PC-3 (cell line): ENCODE measurements at regions not wholly inside any gene's neighbourhood (a gene's known extent, or its start where the extent isn't known, plus 50 kb on each side); places are given as distances from the start of the nearest gene placed in this dataset.

Experiments
- ATAC-seq: fragments of 200-7000 bp; cut with Tn5 transposase; 2 replicates; pipeline ENCODE4 v1.9.1; 2020; ENCODE audit warnings: mild to moderate bottlenecking, moderate library complexity
- BruUV-seq: library from RNA; stranded (reverse); fragments of 400-500 nt; replicated peaks from 2 replicates; lab custom pipeline; 2021; lab: Mats Ljungman, UMichigan
- CTCF ChIA-PET: fragments of 300-600 bp; sonication (Branson Sonifier 250); formaldehyde crosslinking; loops from one replicate; lab custom pipeline; 2022; ENCODE audit warnings: antibody characterized with exemption; lab: Charles Lee
- POLR2A ChIA-PET: fragments of 300-600 bp; sonication (Branson Sonifier 250); formaldehyde crosslinking; loops from one replicate; lab custom pipeline; 2022; ENCODE audit warnings: antibody characterized with exemption; ENCODE audit not compliant: unreplicated experiment; lab: Charles Lee
- DNase-seq: peaks from one replicate; pipeline ENCODE4 v3.0.0-alpha.2; 2015
- H2AFZ ChIP-seq: fragments of 300-600 bp; sonication (generic); 2 replicates; pipeline ENCODE4 v1.6.0; 2016; ENCODE audit warnings: antibody characterized with exemption, low read length
- H3F3A ChIP-seq: fragments of 300-600 bp; sonication (generic); one replicate; pipeline ENCODE4 v1.6.0; 2017; ENCODE audit warnings: antibody characterized with exemption, low read length, control low read depth, mild to moderate bottlenecking; ENCODE audit not compliant: unreplicated experiment
- H3K27ac ChIP-seq: fragments of 300-600 bp; sonication (generic); 2 replicates; pipeline ENCODE4 v1.5.1; 2016; ENCODE audit warnings: mild to moderate bottlenecking, low read length
- H3K27me3 ChIP-seq: fragments of 300-600 bp; sonication (generic); 2 replicates; pipeline ENCODE4 v1.6.1; 2016; ENCODE audit warnings: low read length, mixed read lengths
- H3K36me3 ChIP-seq: fragments of 300-600 bp; sonication (generic); 2 replicates; pipeline ENCODE4 v1.6.1; 2016; ENCODE audit warnings: low read depth, mixed run types, low read length, mixed read lengths
- H3K4me1 ChIP-seq: fragments of 300-600 bp; sonication (generic); 2 replicates; pipeline ENCODE4 v1.5.1; 2016; ENCODE audit warnings: low read length; ENCODE audit not compliant: insufficient read depth
- H3K4me2 ChIP-seq: fragments of 300-600 bp; sonication (generic); 2 replicates; pipeline ENCODE4 v1.6.0; 2016; ENCODE audit warnings: low read length
- H3K4me3 ChIP-seq: fragments of 300-600 bp; sonication (generic); 2 replicates; pipeline ENCODE4 v1.5.1; 2016; ENCODE audit warnings: mild to moderate bottlenecking, low read length, mixed read lengths
- H3K79me2 ChIP-seq: fragments of 300-600 bp; sonication (generic); 2 replicates; pipeline ENCODE4 v1.6.1; 2017; ENCODE audit warnings: low read length, mixed read lengths
- H3K9ac ChIP-seq: fragments of 300-600 bp; sonication (generic); 2 replicates; pipeline ENCODE4 v1.6.0; 2016; ENCODE audit warnings: mild to moderate bottlenecking, low read length
- H3K9me2 ChIP-seq: fragments of 300-600 bp; sonication (generic); replicated peaks from 2 replicates; pipeline ENCODE4 v1.6.1; 2016; ENCODE audit warnings: mixed run types, low read length, mixed read lengths
- H3K9me3 ChIP-seq: fragments of 300-600 bp; sonication (generic); 2 replicates; pipeline ENCODE4 v1.6.1; 2016; ENCODE audit warnings: low read length, mixed read lengths
- H4K20me1 ChIP-seq: fragments of 300-600 bp; sonication (generic); 2 replicates; pipeline ENCODE4 v1.6.1; 2016; ENCODE audit warnings: low read length, mixed read lengths
- EZH2 ChIP-seq: fragments of 300-600 bp; sonication (generic); IDR thresholded peaks from one replicate; pipeline ENCODE4 v1.6.1; 2017; ENCODE audit warnings: antibody characterized with exemption, mild to moderate bottlenecking, low read length; ENCODE audit not compliant: unreplicated experiment
- EZH2phosphoT487 ChIP-seq: fragments of 300-600 bp; sonication (generic); IDR thresholded peaks from 2 replicates; pipeline ENCODE4 v1.6.1; 2018; ENCODE audit warnings: mild to moderate bottlenecking, antibody characterized with exemption, low read length, borderline replicate concordance
- intact Hi-C: fragments of 100-400 bp; cut with micrococcal nuclease; formaldehyde crosslinking; loops from 2 replicates; pipeline ENCODE4 v1.9.0; 2023
- TF ChIP-seq, protein P1 (sequence below): fragments of 300-600 bp; sonication (generic); conservative IDR thresholded peaks from 2 replicates; pipeline ENCODE4 v1.5.1; 2017; ENCODE audit warnings: antibody characterized with exemption, low read depth, mild to moderate bottlenecking, low read length

DNA sequence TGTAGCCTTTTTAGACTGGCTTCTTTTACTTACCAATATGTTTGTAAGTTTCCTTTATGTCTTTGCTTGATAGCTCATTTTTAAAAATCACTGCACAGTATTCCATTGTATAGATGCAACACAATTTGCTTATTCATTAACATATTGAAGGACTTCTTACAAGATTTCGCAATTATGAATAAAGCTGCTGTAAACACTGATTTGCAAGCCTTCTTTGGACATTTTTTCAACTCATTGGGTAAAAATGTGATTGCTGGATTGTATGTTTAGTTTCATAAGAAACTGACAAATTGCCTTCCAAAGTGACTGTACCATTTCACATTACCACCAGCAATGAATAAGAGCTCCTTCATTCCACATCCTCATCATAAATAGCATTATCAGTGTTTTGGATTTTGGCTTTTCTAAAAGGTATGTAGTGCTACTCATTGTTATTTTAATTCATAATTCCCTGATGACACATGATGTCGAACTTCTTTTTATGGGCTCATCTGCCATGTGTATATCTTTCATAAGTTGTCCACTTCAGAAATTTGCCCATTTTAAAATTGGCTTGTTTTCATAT is 80.7 kb downstream of the TFAP2B start:
- Histone ChIP-seq H3K9me2 (no peaks in the 10 kb centered on the region), H2AFZ (no peak overlapping the region), H3K36me3 (no peaks in the 10 kb centered on the region), H3K4me2 (no peak overlapping the region), H3K27me3 (no peaks in the 10 kb centered on the region), H3F3A (no peaks in the 10 kb centered on the region), H3K4me3 (no peak overlapping the region), H3K27ac (no peak overlapping the region), H3K9me3 (no peaks in the 10 kb centered on the region), H3K79me2 (no peaks in the 10 kb centered on the region), H3K4me1 (peaks cover 7% of the 10 kb centered on the region; the same call in 1 of the 2 replicates), H3K9ac (no peak overlapping the region), H4K20me1 (no peaks in the 10 kb centered on the region)
- intact Hi-C loops = no loop called here
- ChIA-PET POLR2A (no interaction called here), CTCF (no interaction called here)
- no peak for ATAC-seq
- BruUV-seq = no TSS peak
- TF ChIP-seq, protein P1, sequence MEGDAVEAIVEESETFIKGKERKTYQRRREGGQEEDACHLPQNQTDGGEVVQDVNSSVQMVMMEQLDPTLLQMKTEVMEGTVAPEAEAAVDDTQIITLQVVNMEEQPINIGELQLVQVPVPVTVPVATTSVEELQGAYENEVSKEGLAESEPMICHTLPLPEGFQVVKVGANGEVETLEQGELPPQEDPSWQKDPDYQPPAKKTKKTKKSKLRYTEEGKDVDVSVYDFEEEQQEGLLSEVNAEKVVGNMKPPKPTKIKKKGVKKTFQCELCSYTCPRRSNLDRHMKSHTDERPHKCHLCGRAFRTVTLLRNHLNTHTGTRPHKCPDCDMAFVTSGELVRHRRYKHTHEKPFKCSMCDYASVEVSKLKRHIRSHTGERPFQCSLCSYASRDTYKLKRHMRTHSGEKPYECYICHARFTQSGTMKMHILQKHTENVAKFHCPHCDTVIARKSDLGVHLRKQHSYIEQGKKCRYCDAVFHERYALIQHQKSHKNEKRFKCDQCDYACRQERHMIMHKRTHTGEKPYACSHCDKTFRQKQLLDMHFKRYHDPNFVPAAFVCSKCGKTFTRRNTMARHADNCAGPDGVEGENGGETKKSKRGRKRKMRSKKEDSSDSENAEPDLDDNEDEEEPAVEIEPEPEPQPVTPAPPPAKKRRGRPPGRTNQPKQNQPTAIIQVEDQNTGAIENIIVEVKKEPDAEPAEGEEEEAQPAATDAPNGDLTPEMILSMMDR = no peak
- TF ChIP-seq EZH2 (no peak), EZH2phosphoT487 (no peak)
- peak; percentile 48 for DNase-seq

DNA sequence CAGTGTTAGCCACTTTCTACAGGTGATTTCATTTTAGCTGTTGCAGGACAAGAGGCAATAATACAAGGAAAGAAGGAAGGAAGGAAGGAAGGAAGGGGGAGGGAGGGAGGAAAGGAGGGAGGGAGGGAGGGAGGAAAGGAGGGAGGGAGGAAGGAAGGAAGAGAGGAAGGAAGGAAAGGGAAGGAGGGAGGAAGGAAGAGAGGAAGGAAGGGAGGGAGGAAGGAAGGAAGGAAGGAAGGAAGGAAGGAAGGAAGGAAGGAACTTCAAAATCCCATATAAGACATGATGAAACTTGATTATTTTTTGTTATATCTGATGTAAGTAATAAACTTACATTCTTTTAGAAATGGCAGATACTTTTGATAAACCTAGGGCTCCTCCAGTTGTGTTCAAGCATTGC is 83.6 kb downstream of the TFAP2B start:
- ATAC-seq (no peak), DNase-seq (no peak)
- Histone ChIP-seq H3F3A (no peaks in the 10 kb centered on the region), H3K27me3 (no peaks in the 10 kb centered on the region), H3K79me2 (no peaks in the 10 kb centered on the region), H3K9me2 (no peaks in the 10 kb centered on the region), H3K36me3 (no peaks in the 10 kb centered on the region), H3K9ac (no peak overlapping the region), H3K4me3 (no peak overlapping the region), H3K27ac (no peak overlapping the region), H3K4me2 (no peak overlapping the region), H3K9me3 (no peaks in the 10 kb centered on the region), H4K20me1 (no peaks in the 10 kb centered on the region), H3K4me1 (peaks cover 12% of the 10 kb centered on the region; the same call in 1 of the 2 replicates), H2AFZ (no peak overlapping the region)
- TF ChIP-seq EZH2 (no peak), EZH2phosphoT487 (no peak)
- TF ChIP-seq, protein P1 = no peak
- CTCF ChIA-PET = no interaction called here
- no TSS peak for BruUV-seq
- intact Hi-C loops = no loop called here
- POLR2A ChIA-PET = no interaction called here

GRCh38 chr6:50905297-50905696 is 86.6 kb downstream of the TFAP2B start:
- intact Hi-C loops = no loop called here
- Histone ChIP-seq H3F3A (no peaks in the 10 kb centered on the region), H3K4me2 (no peak overlapping the region), H3K9me2 (no peaks in the 10 kb centered on the region), H3K27ac (no peak overlapping the region), H4K20me1 (no peaks in the 10 kb centered on the region), H3K79me2 (no peaks in the 10 kb centered on the region), H3K9ac (no peak overlapping the region), H3K4me1 (0 out of 2 replicates have a peak, but pooled peaks cover 5% of the 10 kb centered on the region), H2AFZ (peak overlapping the region; percentile 53; the same call in 1 of the 2 replicates), H3K4me3 (no peak overlapping the region), H3K27me3 (no peaks in the 10 kb centered on the region), H3K9me3 (no peaks in the 10 kb centered on the region), H3K36me3 (no peaks in the 10 kb centered on the region)
- no TSS peak for BruUV-seq
- peak; percentile 45 for ATAC-seq
- TF ChIP-seq EZH2phosphoT487 = no peak
- TF ChIP-seq, protein P1 = no peak
- ChIA-PET POLR2A (interaction anchor here (0.6 kb wide), 1 partner anchor 80 kb away, joined by 4 read pairs; no protein-coding TSS in a partner anchor), CTCF (no interaction called here)
- DNase-seq = peak; percentile 78
